SU-DHL-6 (cell line): ENCODE measurements at regions not wholly inside any gene's neighbourhood (a gene's known extent, or its start where the extent isn't known, plus 50 kb on each side); places are given as distances from the start of the nearest gene placed in this dataset.

Source experiments
- EZH2phosphoT487 ChIP-seq: fragments of 200-600 bp; sonication (generic), shearing (Covaris generic); conservative IDR thresholded peaks from 2 replicates; pipeline ENCODE4 v1.6.1; 2018; ENCODE audit warnings: mild to moderate bottlenecking, antibody characterized with exemption, low read length, moderate library complexity, mixed read lengths
- TF ChIP-seq, protein P1 (sequence below): fragments of 200-600 bp; sonication (generic); IDR thresholded peaks from one replicate; pipeline ENCODE4 v1.5.1; 2017; ENCODE audit warnings: antibody characterized with exemption, mild to moderate bottlenecking, low read length, moderate library complexity; ENCODE audit not compliant: insufficient read depth, poor library complexity, severe bottlenecking

DNA sequence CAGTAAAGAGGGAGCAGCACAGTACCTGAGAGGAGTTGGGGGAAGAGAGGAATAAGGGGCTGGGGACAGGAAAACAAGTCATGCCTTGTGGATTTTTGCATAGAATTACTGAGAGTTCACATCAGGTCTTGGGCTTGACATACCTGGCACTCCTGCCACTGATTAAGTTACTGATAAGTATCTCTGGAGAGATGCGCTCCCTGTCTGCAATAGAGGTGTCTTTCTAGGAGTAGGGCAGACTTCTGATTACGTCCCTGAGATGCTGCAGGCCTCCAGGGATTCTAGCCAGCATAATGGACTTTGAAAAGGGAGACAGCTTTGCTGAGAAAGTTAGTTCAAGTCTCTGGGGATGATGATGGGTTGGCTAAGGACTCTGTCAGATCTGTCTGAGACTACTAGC lies 69.4 kb downstream of the CHRNA1 start:
- TF ChIP-seq, protein P1, sequence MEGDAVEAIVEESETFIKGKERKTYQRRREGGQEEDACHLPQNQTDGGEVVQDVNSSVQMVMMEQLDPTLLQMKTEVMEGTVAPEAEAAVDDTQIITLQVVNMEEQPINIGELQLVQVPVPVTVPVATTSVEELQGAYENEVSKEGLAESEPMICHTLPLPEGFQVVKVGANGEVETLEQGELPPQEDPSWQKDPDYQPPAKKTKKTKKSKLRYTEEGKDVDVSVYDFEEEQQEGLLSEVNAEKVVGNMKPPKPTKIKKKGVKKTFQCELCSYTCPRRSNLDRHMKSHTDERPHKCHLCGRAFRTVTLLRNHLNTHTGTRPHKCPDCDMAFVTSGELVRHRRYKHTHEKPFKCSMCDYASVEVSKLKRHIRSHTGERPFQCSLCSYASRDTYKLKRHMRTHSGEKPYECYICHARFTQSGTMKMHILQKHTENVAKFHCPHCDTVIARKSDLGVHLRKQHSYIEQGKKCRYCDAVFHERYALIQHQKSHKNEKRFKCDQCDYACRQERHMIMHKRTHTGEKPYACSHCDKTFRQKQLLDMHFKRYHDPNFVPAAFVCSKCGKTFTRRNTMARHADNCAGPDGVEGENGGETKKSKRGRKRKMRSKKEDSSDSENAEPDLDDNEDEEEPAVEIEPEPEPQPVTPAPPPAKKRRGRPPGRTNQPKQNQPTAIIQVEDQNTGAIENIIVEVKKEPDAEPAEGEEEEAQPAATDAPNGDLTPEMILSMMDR = no peak
- TF ChIP-seq EZH2phosphoT487 = no peak
